GM12891 (cell line): ENCODE measurements at regions not wholly inside any gene's neighbourhood (a gene's known extent, or its start where the extent isn't known, plus 50 kb on each side); places are given as distances from the start of the nearest gene placed in this dataset.

Experiments used
- POLR2A ChIP-seq: IDR thresholded peaks from 2 replicates; pipeline ENCODE4 v1.6.1; 2011; ENCODE audit warnings: low read depth, low read length, control low read depth
- POLR2AphosphoS5 ChIP-seq: IDR thresholded peaks from 2 replicates; pipeline ENCODE4 v1.6.1; 2011; ENCODE audit warnings: low read depth, low read length, control low read depth
- TAF1 ChIP-seq: IDR thresholded peaks from 2 replicates; pipeline ENCODE4 v1.6.1; 2011; ENCODE audit warnings: low read depth, low read length, control low read depth

DNA sequence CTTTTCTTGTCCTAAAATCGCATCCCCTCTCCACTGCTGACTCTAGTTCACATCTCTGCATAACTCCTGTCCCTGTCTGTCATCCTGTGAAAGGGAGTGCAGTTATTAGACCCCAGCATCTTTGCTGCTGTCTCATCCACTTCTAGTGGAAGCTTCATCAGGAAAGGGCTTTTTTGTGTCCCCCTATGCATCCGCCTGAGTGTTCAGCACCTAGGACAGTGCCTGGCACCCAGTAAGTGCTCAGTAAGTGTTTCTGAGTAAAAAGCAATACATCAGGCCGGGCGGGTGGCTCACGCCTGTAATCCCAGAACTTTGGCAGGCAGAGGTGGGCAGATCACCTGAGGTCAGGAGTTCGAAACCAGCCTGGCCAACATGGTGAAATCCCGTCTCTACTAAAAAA is 211.8 kb upstream of the FOXK1 start:
- no peak for TF ChIP-seq POLR2AphosphoS5
- no peak for TF ChIP-seq POLR2A
- no peak for TF ChIP-seq TAF1
